K562 (cell line): ENCODE measurements at regions not wholly inside any gene's neighbourhood (a gene's known extent, or its start where the extent isn't known, plus 50 kb on each side); places are given as distances from the start of the nearest gene placed in this dataset.

Experiments
- ATAC-seq: fragments of 200-7000 bp; cut with Tn5 transposase; 3 replicates; pipeline ENCODE4 v1.9.1; 2020; ENCODE audit warnings: moderate library complexity
- BruUV-seq: library from RNA; stranded (reverse); fragments of 400-500 nt; replicated peaks from 2 replicates; lab custom pipeline; 2021; lab: Mats Ljungman, UMichigan
- CTCF ChIA-PET: fragments of 300-600 bp; formaldehyde crosslinking; extraction: SDS; loops from one replicate; lab custom pipeline; 2021; ENCODE audit warnings: low intra/inter-chr PET ratio; lab: Yijun Ruan, JAX
- POLR2A ChIA-PET: fragments of 300-600, 350-650 bp; sonication (Branson Sonifier 250); formaldehyde crosslinking; extraction: SDS; loops from one replicate; lab custom pipeline; 2021; ENCODE audit warnings: antibody characterized with exemption, inconsistent platforms; lab: Yijun Ruan, JAX
- DNase-seq, 4 experiments: peaks; one replicate each; pipeline versions ENCODE4 v3.0.0 to v3.0.0-alpha.2; 2011 to 2018; ENCODE audit warnings: low spot score in 3 of 4, mixed read lengths in 3 of 4; ENCODE audit errors: extremely low read depth in 1 of 4
- FAIRE-seq: peaks from 2 replicates; lab custom pipeline; 2011; peaks lifted over from hg19 to GRCh38; lab: Jason Lieb, UNC
- H2AFZ ChIP-seq: 2 replicates; pipeline ENCODE4 v1.6.0; 2011; ENCODE audit warnings: low read depth, low read length, control low read depth, inconsistent platforms
- H3K27ac ChIP-seq: fragments of 200-600 bp; 3 replicates; pipeline ENCODE4 v1.8.0; 2011; ENCODE audit warnings: low read depth, mild to moderate bottlenecking, control low read depth, inconsistent platforms, low read length, moderate library complexity, mixed read lengths; ENCODE audit errors: extremely low read depth
- H3K27me3 ChIP-seq, 2 experiments: fragments of 300-600 bp in 1 of 2; 2 replicates in 1 of 2; 3 replicates in 1 of 2; pipeline versions ENCODE4 v1.6.0 to v1.8.0; 2011; ENCODE audit warnings: inconsistent platforms in 2 of 2, low read length in 2 of 2, mild to moderate bottlenecking in 1 of 2, mixed read lengths in 1 of 2, moderate library complexity in 1 of 2; ENCODE audit not compliant: control insufficient read depth in 2 of 2, insufficient read depth in 2 of 2
- H3K36me3 ChIP-seq: fragments of 300-600 bp; 3 replicates; pipeline ENCODE4 v1.8.0; 2011; ENCODE audit warnings: mild to moderate bottlenecking, low read length, inconsistent platforms; ENCODE audit not compliant: control insufficient read depth, insufficient read depth
- H3K4me1 ChIP-seq, 2 experiments: fragments of 200-600 bp in 1 of 2; replicated peaks in 1 of 2; 2 replicates in 1 of 2; 3 replicates in 1 of 2; pipeline versions ENCODE4 v1.5.1 to v1.8.0; 2011; ENCODE audit warnings: inconsistent platforms in 2 of 2, low read length in 2 of 2, mild to moderate bottlenecking in 1 of 2, mixed read lengths in 1 of 2, moderate library complexity in 1 of 2; ENCODE audit not compliant: control insufficient read depth in 2 of 2, insufficient read depth in 2 of 2
- H3K4me2 ChIP-seq: 2 replicates; pipeline ENCODE4 v1.6.1; 2011; ENCODE audit warnings: low read length, control low read depth, inconsistent platforms, mixed read lengths; ENCODE audit not compliant: insufficient read depth
- H3K4me3 ChIP-seq: fragments of 200-600 bp; sonication (generic), shearing (Covaris generic); 2 replicates; pipeline ENCODE4 v1.5.1; 2016; ENCODE audit warnings: control low read depth, inconsistent platforms
- H3K79me2 ChIP-seq: fragments of 200-600 bp; 3 replicates; pipeline ENCODE4 v1.8.0; 2011; ENCODE audit warnings: low read length, inconsistent platforms; ENCODE audit not compliant: control insufficient read depth, insufficient read depth
- H3K9ac ChIP-seq, 2 experiments: 2 replicates each; pipeline versions ENCODE4 v1.6.0 to v1.6.1; 2011; ENCODE audit warnings: low read depth in 2 of 2, low read length in 2 of 2, control low read depth in 1 of 2, inconsistent platforms in 1 of 2, mild to moderate bottlenecking in 1 of 2, mixed read lengths in 1 of 2; ENCODE audit not compliant: insufficient read depth in 1 of 2
- H3K9me1 ChIP-seq: one replicate; pipeline ENCODE4 v1.6.0; 2011; ENCODE audit warnings: inconsistent platforms, mild to moderate bottlenecking, low read length, moderate library complexity; ENCODE audit not compliant: control insufficient read depth, insufficient read depth
- H3K9me3 ChIP-seq: replicated peaks from 2 replicates; pipeline ENCODE4 v1.5.1; 2011; ENCODE audit warnings: low read depth, low read length, inconsistent platforms; ENCODE audit not compliant: control insufficient read depth, insufficient read depth
- H4K20me1 ChIP-seq: replicated peaks from 2 replicates; pipeline ENCODE4 v1.6.1; 2011; ENCODE audit warnings: low read length, inconsistent platforms, mixed read lengths; ENCODE audit not compliant: control insufficient read depth, insufficient read depth
- CCAR2 ChIP-seq: fragments of 200-400 bp; formaldehyde crosslinking; IDR thresholded peaks from 2 replicates; pipeline ENCODE4 v1.6.1; 2017; ENCODE audit warnings: mild to moderate bottlenecking, low read depth, low read length
- DMBX1 ChIP-seq: fragments of 250-450 bp; sonication (Bioruptor Pico); IDR thresholded peaks from 2 replicates; pipeline ENCODE4 v1.8.0; 2022; ENCODE audit warnings: inconsistent platforms, mild to moderate bottlenecking, moderate library complexity, borderline replicate concordance
- ELF4 ChIP-seq: fragments of 450-650 bp; formaldehyde crosslinking; IDR thresholded peaks from 2 replicates; pipeline ENCODE4 v1.4.0; 2022; ENCODE audit warnings: missing genetic modification characterization
- EZH2 ChIP-seq: IDR thresholded peaks from 2 replicates; pipeline ENCODE4 v1.6.1; 2012; ENCODE audit warnings: low read depth, mild to moderate bottlenecking, inconsistent platforms, low read length, borderline replicate concordance
- HDAC3 ChIP-seq: fragments of 450-650 bp; IDR thresholded peaks from 2 replicates; pipeline ENCODE4 v1.6.1; 2018; ENCODE audit warnings: borderline replicate concordance, mild to moderate bottlenecking, moderate library complexity; ENCODE audit not compliant: partially characterized antibody
- HIVEP1 ChIP-seq: fragments of 250-450 bp; sonication (Bioruptor Pico); IDR thresholded peaks from 2 replicates; pipeline ENCODE4 v1.4.0; 2020; ENCODE audit warnings: mild to moderate bottlenecking
- MCM5 ChIP-seq: fragments of 450-650 bp; IDR thresholded peaks from 2 replicates; pipeline ENCODE4 v1.6.1; 2016; ENCODE audit warnings: low read depth
- NFIX ChIP-seq: fragments of 250-450 bp; sonication (Bioruptor Pico); IDR thresholded peaks from 2 replicates; pipeline ENCODE4 v1.4.0; 2020; ENCODE audit warnings: low read depth, mild to moderate bottlenecking, moderate library complexity
- RBM39 ChIP-seq: fragments of 200-400 bp; formaldehyde crosslinking; optimal IDR thresholded peaks from 2 replicates; pipeline ENCODE3; 2018; ENCODE audit warnings: low read depth, low read length
- RUNX1 ChIP-seq: sonication (generic); IDR thresholded peaks from 2 replicates; pipeline ENCODE4 v1.6.1; 2016; ENCODE audit warnings: antibody characterized with exemption, low read depth
- SMAD4 ChIP-seq: fragments of 250-450 bp; sonication (Bioruptor Pico); conservative IDR thresholded peaks from 2 replicates; pipeline ENCODE4 v1.8.0; 2021; ENCODE audit warnings: inconsistent platforms, mild to moderate bottlenecking, moderate library complexity
- ZNF311 ChIP-seq: fragments of 250-450 bp; sonication (Bioruptor Pico); IDR thresholded peaks from 2 replicates; pipeline ENCODE4 v1.4.0; 2020; ENCODE audit warnings: mild to moderate bottlenecking, moderate library complexity
- ZNF316 ChIP-seq: fragments of 450-650 bp; IDR thresholded peaks from 2 replicates; pipeline ENCODE4 v1.6.1; 2016
- ZNF77 ChIP-seq: fragments of 250-450 bp; sonication (Bioruptor Pico); IDR thresholded peaks from 2 replicates; pipeline ENCODE4 v1.5.0; 2020
- WGBS: fragments of 100-300 bp; shearing (Covaris generic); methylation state at CpG from one replicate; pipeline ENCODE4 v1.1.6; 2016; ENCODE audit warnings: low coverage, mixed read lengths; ENCODE audit not compliant: insufficient coverage; ENCODE audit errors: missing lambda C conversion rate; 5-methylcytosine and 5-hydroxymethylcytosine counted together
- in situ Hi-C: fragments of 300-500 bp; cut with MboI; formaldehyde crosslinking; loops from 4 replicates; pipeline ENCODE4 v1.15.0; 2018; ENCODE audit warnings: inconsistent platforms, mixed read lengths
- intact Hi-C: fragments of 100-400 bp; cut with micrococcal nuclease; formaldehyde crosslinking; loops from 2 replicates; pipeline ENCODE4 v1.14.2; 2022
- TF ChIP-seq, protein P1 (sequence below): fragments of 450-650 bp; formaldehyde crosslinking; IDR thresholded peaks from 2 replicates; pipeline ENCODE4 v1.4.0; 2020; ENCODE audit warnings: mild to moderate bottlenecking, moderate library complexity
- TF ChIP-seq, protein P2 (sequence below): IDR thresholded peaks from 2 replicates; pipeline ENCODE4 v1.6.1; 2012; ENCODE audit warnings: low read depth, low read length, improper control_type of control experiment, borderline replicate concordance

DNA sequence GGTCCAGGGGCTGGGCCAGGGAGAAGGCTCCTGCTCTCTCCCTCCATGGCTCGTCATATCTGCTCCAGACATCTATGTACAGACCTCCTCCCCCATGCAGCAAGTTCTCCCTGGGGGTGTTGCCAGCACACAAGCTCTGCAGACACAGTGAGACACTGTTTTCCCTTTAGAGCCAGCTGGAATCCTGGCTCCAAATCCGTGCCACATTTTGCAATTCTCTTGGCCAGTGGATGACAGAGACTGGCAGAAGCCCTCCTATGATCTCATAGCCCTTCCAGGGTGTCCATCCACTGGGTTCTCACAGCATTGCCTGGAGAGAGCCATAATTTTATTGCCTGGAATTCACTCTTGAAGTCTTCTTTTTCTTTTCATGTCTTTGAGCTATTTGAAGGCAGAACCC, 203.9 kb downstream of the TLE3 start:
- Histone ChIP-seq H3K9me3 (no peaks in the 10 kb centered on the region), H3K9me1 (no peaks in the 10 kb centered on the region), H3K36me3 (no peaks in the 10 kb centered on the region), H2AFZ (no peak overlapping the region), H3K9ac (no peak overlapping the region), H3K27ac (no peak overlapping the region), H3K79me2 (no peaks in the 10 kb centered on the region), H3K4me1 (no peaks in the 10 kb centered on the region), H4K20me1 (no peaks in the 10 kb centered on the region), H3K4me2 (no peak overlapping the region), H3K4me3 (no peak overlapping the region), H3K27me3 (peaks cover 0 to 4% of the 10 kb centered on the region in 2 experiments; a peak in 2 of 5 replicates)
- 4% methylated on average over 2 of the region's 2 CpGs for WGBS
- POLR2A ChIA-PET: interaction anchor here (0.5 kb wide), 1 partner anchor 669 kb away, joined by 3 read pairs; no protein-coding TSS in a partner anchor
- DNase-seq (peak in 1 of 4 experiments; percentile 12), ATAC-seq (no peak), FAIRE-seq (no peak)
- in situ Hi-C loops (no loop called here), intact Hi-C loops (no loop called here)
- CTCF ChIA-PET: no interaction called here
- TF ChIP-seq NFIX (CRISPR knock-in tag) (no peak), CCAR2 (no peak)
- TF ChIP-seq, protein P1, sequence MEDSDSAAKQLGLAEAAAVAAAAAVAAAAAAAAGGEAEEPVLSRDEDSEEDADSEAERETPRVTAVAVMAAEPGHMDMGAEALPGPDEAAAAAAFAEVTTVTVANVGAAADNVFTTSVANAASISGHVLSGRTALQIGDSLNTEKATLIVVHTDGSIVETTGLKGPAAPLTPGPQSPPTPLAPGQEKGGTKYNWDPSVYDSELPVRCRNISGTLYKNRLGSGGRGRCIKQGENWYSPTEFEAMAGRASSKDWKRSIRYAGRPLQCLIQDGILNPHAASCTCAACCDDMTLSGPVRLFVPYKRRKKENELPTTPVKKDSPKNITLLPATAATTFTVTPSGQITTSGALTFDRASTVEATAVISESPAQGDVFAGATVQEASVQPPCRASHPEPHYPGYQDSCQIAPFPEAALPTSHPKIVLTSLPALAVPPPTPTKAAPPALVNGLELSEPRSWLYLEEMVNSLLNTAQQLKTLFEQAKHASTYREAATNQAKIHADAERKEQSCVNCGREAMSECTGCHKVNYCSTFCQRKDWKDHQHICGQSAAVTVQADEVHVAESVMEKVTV (CRISPR knock-in tag): no peak
- no TSS peak for BruUV-seq

GRCh38 chr15:69895202-69895601, 202.5 kb downstream of the TLE3 start:
- no peaks in the 10 kb centered on the region for H3K79me2 ChIP-seq
- in situ Hi-C loops (no loop called here), intact Hi-C loops (no loop called here)
- H3K4me3 ChIP-seq: no peak overlapping the region
- POLR2A ChIA-PET: no interaction called here
- H3K27ac ChIP-seq: no peak overlapping the region
- H3K9ac ChIP-seq: no peak overlapping the region
- H4K20me1 ChIP-seq: no peaks in the 10 kb centered on the region
- H2AFZ ChIP-seq: no peak overlapping the region
- peaks cover 0 to 4% of the 10 kb centered on the region in 2 experiments; a peak in 2 of 5 replicates for H3K27me3 ChIP-seq
- H3K36me3 ChIP-seq: no peaks in the 10 kb centered on the region
- FAIRE-seq (no peak), DNase-seq (no peak), ATAC-seq (no peak)
- no peaks in the 10 kb centered on the region for H3K4me1 ChIP-seq
- BruUV-seq: no TSS peak
- CTCF ChIA-PET: no interaction called here
- no peak overlapping the region for H3K4me2 ChIP-seq
- H3K9me1 ChIP-seq: no peaks in the 10 kb centered on the region
- no peaks in the 10 kb centered on the region for H3K9me3 ChIP-seq
- WGBS: 0% methylated on average over 2 of the region's 2 CpGs
- TF ChIP-seq, protein P2, sequence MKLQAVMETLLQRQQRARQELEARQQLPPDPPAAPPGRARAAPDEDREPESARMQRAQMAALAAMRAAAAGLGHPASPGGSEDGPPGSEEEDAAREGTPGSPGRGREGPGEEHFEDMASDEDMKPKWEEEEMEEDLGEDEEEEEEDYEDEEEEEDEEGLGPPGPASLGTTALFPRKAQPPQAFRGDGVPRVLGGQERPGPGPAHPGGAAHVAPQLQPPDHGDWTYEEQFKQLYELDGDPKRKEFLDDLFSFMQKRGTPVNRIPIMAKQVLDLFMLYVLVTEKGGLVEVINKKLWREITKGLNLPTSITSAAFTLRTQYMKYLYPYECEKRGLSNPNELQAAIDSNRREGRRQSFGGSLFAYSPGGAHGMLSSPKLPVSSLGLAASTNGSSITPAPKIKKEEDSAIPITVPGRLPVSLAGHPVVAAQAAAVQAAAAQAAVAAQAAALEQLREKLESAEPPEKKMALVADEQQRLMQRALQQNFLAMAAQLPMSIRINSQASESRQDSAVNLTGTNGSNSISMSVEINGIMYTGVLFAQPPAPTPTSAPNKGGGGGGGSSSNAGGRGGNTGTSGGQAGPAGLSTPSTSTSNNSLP: no peak
- TF ChIP-seq HDAC3 (no peak), ZNF311 (no peak), EZH2 (no peak), MCM5 (no peak), RBM39 (no peak), ZNF77 (CRISPR knock-in tag) (no peak), RUNX1 (no peak), HIVEP1 (CRISPR knock-in tag) (no peak), ZNF316 (no peak), DMBX1 (CRISPR knock-in tag) (no peak), SMAD4 (CRISPR knock-in tag) (no peak), ELF4 (no peak)
